HEK293T (cell line): ENCODE measurements at regions not wholly inside any gene's neighbourhood (a gene's known extent, or its start where the extent isn't known, plus 50 kb on each side); places are given as distances from the start of the nearest gene placed in this dataset.

Source experiments
- ARNT ChIP-seq: fragments of 450-650 bp; IDR thresholded peaks from 2 replicates; pipeline ENCODE4 v1.6.1; 2017; ENCODE audit warnings: mild to moderate bottlenecking
- BHLHE40 ChIP-seq: fragments of 450-650 bp; IDR thresholded peaks from 2 replicates; pipeline ENCODE4 v1.6.1; 2016; ENCODE audit warnings: mild to moderate bottlenecking, moderate library complexity, borderline replicate concordance
- ELF4 ChIP-seq: fragments of 450-650 bp; IDR thresholded peaks from 2 replicates; pipeline ENCODE4 v1.6.1; 2017; ENCODE audit warnings: antibody characterized with exemption
- FOXM1 ChIP-seq: fragments of 450-650 bp; IDR thresholded peaks from 2 replicates; pipeline ENCODE4 v1.6.1; 2017; ENCODE audit warnings: mild to moderate bottlenecking, borderline replicate concordance
- SP1 ChIP-seq: fragments of 450-650 bp; IDR thresholded peaks from 2 replicates; pipeline ENCODE4 v1.6.1; 2017
- SUZ12 ChIP-seq: fragments of 450-650 bp; IDR thresholded peaks from 2 replicates; pipeline ENCODE4 v1.6.1; 2016; ENCODE audit warnings: mild to moderate bottlenecking
- TARDBP ChIP-seq: fragments of 450-650 bp; IDR thresholded peaks from 2 replicates; pipeline ENCODE4 v1.6.1; 2016
- ZNF384 ChIP-seq: fragments of 450-650 bp; IDR thresholded peaks from 2 replicates; pipeline ENCODE4 v1.6.1; 2016

- TF ChIP-seq ELF4 (no peak), SP1 (no peak), TARDBP (no peak), FOXM1 (no peak), BHLHE40 (no peak), ZNF384 (no peak), SUZ12 (no peak), ARNT (no peak)
Measured at GRCh38 chr12:94042321-94042720, 106.1 kb upstream of the PLXNC1 start.
